Activated T-helper 2 cell treated with anti-CD3 and anti-CD28 coated beads, Interferon-gamma antibody, Interleukin-2, Interleukin-4, amounts not matched to agents 10 μg/mL and 5 μg/mL and 100 μg/mL, durations not matched to agents 14 hours and 24 hours and 36 hours (primary cell): ENCODE measurements at regions not wholly inside any gene's neighbourhood (a gene's known extent, or its start where the extent isn't known, plus 50 kb on each side); places are given as distances from the start of the nearest gene placed in this dataset.

Experiments used
- DNase-seq: peaks from one replicate; pipeline ENCODE4 v3.0.0; 2021; ENCODE audit warnings: low spot score
- H3K27ac Mint-ChIP-seq: one replicate; pipeline ENCODE4 v1.8.0; 2021; ENCODE audit warnings: mixed read lengths
- H3K27me3 Mint-ChIP-seq: one replicate; pipeline ENCODE4 v1.8.0; 2021; ENCODE audit warnings: low read depth, mixed read lengths
- H3K36me3 Mint-ChIP-seq: one replicate; pipeline ENCODE4 v1.8.0; 2021; ENCODE audit warnings: low read depth, mixed read lengths
- H3K4me1 Mint-ChIP-seq: one replicate; pipeline ENCODE4 v1.8.0; 2021; ENCODE audit warnings: low read depth, mixed read lengths
- H3K4me3 Mint-ChIP-seq: one replicate; pipeline ENCODE4 v1.8.0; 2021; ENCODE audit warnings: low read depth, mild to moderate bottlenecking, moderate library complexity, mixed read lengths
- H3K9me3 Mint-ChIP-seq: one replicate; pipeline ENCODE4 v1.8.0; 2021; ENCODE audit warnings: mixed read lengths
- intact Hi-C: fragments of 100-400 bp; cut with micrococcal nuclease; formaldehyde crosslinking; loops from one replicate; pipeline ENCODE4 v1.15.1; 2023

DNA sequence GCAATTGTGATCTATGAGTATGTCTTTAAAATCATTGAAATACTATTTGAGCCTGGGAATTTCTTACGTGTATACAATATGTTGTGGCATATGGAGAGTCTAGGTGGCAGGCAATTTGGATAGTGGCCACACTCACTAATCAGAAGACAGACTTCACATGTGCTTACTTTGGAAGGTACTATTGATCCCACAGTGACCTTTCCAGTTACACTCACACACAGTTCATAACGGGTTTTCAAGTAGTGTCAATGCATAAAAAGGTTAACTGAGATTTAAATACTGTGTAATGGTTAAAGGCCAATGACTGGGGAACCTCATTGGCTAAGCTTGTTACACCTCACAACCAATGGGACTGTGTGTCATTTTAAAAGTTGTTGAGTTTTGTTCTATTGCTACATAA, 783.2 kb downstream of the RPA4 start:
- intact Hi-C loops = no loop called here
- no peaks in the 10 kb centered on the region for H3K9me3 Mint-ChIP-seq
- H3K27me3 Mint-ChIP-seq = no peaks in the 10 kb centered on the region

DNA sequence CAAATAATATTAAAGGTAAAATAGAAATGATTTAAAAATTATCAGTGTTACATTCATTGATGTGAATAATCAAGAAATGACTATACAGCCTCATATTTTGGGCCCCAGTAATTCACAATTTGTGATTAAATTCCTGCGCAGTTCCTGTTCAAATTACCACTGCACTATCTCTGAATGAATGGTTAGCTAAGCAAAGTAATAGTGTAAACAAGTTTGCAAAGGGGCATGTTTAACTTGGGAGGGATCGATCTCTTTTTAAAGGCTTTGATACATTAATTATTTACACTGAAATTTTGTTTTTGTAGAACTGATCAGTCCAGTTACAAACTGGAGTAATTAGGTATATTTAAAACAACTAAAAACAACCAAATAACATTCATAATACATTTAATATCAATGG, 784.4 kb downstream of the RPA4 start:
- Mint-ChIP-seq H3K27me3 (no peaks in the 10 kb centered on the region), H3K4me1 (no peaks in the 10 kb centered on the region), H3K36me3 (no peaks in the 10 kb centered on the region), H3K4me3 (no peak overlapping the region), H3K9me3 (no peaks in the 10 kb centered on the region), H3K27ac (no peak overlapping the region)
- DNase-seq = no peak
- intact Hi-C loops = no loop called here

More for the DNA sequence above, 783.2 kb downstream of the RPA4 start:
- H3K27ac Mint-ChIP-seq = no peak overlapping the region
- no peaks in the 10 kb centered on the region for H3K4me1 Mint-ChIP-seq
- H3K4me3 Mint-ChIP-seq = no peak overlapping the region
- DNase-seq = no peak
- no peaks in the 10 kb centered on the region for H3K36me3 Mint-ChIP-seq

DNA sequence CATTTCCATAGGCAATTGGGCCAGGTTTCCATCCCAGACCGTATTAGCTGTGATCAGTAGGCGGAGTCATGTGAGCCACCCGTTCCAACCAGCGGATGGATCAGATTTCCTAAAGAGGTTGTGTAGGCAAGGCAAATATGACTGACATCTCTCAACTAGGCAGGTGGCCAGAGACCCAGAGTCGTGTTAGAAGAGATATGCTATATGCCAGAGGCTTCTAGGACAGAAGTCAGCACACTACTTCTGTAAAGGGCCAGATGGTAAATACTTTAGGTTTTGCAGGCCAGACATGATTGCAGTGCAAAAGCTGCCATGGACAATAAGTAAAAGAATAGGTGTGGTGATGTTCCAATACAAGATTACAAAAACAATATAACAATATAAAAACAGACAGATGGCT, 788.4 kb downstream of the RPA4 start:
- H3K27ac Mint-ChIP-seq = no peak overlapping the region
- intact Hi-C loops = no loop called here
- no peaks in the 10 kb centered on the region for H3K36me3 Mint-ChIP-seq
- no peaks in the 10 kb centered on the region for H3K4me1 Mint-ChIP-seq
- peaks cover 2% of the 10 kb centered on the region for H3K27me3 Mint-ChIP-seq
- H3K9me3 Mint-ChIP-seq = no peaks in the 10 kb centered on the region
- DNase-seq = no peak
- H3K4me3 Mint-ChIP-seq = no peak overlapping the region

DNA sequence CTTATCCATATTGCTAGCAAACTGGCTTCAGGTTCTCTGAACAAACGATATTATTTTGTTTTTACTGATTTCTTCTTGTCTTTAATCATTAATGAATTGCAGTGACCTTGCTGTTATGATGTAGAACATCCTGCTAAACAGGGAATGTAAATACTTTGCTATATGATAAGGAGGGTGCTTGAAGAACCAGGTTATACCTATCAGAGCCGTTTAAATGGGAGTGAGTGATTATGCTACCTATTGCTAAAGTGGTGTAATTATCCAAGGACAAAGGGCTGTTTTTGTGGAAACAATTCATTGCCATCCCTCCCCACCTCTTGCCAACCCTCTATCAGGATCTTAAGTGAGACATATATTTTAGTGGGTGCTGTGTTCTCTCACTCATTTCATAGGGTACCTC, 788.9 kb downstream of the RPA4 start:
- Mint-ChIP-seq H3K27ac (no peak overlapping the region), H3K27me3 (peaks cover 2% of the 10 kb centered on the region), H3K4me1 (no peaks in the 10 kb centered on the region), H3K4me3 (no peak overlapping the region), H3K36me3 (no peaks in the 10 kb centered on the region), H3K9me3 (no peaks in the 10 kb centered on the region)
- no peak for DNase-seq
- intact Hi-C loops = no loop called here

DNA sequence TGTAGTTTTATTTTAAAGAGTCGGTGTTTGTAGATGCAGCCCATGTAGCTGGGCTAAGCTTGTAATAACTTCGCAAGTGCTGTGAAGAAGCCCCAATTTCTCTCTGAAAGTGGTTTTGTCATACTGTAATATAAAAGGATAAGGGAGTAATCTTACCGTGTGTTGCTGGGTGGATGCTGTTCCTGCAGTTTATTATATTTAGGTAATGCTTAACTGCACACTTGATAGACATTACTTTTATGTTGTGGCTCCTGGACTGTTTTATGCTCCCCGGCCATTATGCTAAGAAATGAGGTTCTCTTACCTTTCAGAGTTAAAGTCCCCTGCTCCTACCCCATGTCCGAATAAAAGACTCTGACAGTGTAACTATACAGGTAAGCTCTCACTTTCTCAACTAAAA, 789.4 kb downstream of the RPA4 start:
- Mint-ChIP-seq H3K9me3 (no peaks in the 10 kb centered on the region), H3K4me1 (no peaks in the 10 kb centered on the region), H3K4me3 (no peak overlapping the region), H3K27me3 (peaks cover 2% of the 10 kb centered on the region), H3K36me3 (no peaks in the 10 kb centered on the region), H3K27ac (no peak overlapping the region)
- DNase-seq = no peak
- intact Hi-C loops = no loop called here

DNA sequence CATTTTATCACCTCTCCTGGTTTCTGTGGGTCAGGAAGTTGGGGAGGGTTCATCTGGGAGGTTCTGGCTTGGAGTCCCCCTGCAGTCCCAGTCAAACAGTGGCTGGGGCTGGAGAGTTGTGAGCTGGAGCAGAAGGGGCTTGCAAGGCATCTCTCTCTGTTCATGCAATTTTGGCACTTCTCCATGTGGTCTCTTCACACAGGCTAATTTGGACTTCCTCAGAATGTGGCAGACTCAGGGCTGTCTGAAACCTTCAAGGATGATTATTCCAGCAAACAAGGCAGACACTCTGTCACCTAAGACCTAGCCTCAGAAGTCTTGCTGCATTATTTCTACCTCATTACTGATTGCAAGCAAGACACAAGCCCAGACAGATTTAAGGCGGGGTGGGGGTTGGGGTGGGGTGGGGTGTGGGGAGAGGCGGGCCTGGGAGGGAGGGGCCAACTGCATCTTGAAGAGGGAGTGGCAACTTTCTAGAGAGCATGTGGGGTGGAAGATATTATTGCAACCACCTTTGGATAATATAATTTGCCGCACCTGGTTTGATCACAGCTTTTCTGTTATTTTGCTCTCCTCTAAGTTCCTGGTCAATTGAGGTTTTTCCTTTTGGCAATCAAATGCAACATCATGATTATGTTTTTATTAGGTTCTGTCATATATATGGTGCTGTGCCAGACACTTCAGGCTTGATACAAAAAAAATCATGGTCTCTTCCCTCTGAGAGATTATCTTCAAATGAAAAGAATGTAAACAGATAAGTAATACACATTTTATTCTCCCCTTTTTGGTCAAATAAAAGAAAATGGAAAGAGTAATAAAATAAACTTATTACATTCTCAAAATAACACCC, 799.5 kb downstream of the RPA4 start:
- Mint-ChIP-seq H3K36me3 (no peaks in the 10 kb centered on the region), H3K27ac (no peak overlapping the region), H3K27me3 (no peaks in the 10 kb centered on the region), H3K4me1 (peaks cover 2% of the 10 kb centered on the region), H3K9me3 (no peaks in the 10 kb centered on the region), H3K4me3 (no peak overlapping the region)
- no peak for DNase-seq
- intact Hi-C loops = loop anchor here (10.0 kb wide), 2 partner anchors 118 to 658 kb away; no protein-coding TSS in a partner anchor

DNA sequence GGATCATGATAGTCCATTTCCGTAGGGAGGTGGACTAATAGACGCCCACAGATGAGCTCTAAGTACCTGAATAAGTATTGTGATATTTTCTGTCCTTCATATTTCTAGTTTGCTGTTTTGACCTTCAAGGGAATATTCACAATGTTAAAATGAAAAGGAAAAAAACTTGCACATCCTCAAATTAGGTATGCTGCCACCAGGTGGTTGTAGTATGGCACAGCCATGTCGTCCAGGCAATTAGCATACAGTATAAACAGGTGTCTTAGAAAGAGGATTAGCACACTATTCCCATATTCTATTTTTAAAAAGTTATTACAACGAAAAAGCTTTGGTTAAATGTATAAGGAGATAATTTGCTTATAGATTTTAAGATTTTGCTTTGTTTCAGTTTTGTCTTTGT, 802.0 kb downstream of the RPA4 start:
- Mint-ChIP-seq H3K36me3 (no peaks in the 10 kb centered on the region), H3K27me3 (peaks cover 7% of the 10 kb centered on the region), H3K27ac (no peak overlapping the region), H3K4me1 (peaks cover 2% of the 10 kb centered on the region), H3K4me3 (no peak overlapping the region), H3K9me3 (no peaks in the 10 kb centered on the region)
- intact Hi-C loops = loop anchor here (10.0 kb wide), 2 partner anchors 121 to 661 kb away; no protein-coding TSS in a partner anchor
- no peak for DNase-seq

DNA sequence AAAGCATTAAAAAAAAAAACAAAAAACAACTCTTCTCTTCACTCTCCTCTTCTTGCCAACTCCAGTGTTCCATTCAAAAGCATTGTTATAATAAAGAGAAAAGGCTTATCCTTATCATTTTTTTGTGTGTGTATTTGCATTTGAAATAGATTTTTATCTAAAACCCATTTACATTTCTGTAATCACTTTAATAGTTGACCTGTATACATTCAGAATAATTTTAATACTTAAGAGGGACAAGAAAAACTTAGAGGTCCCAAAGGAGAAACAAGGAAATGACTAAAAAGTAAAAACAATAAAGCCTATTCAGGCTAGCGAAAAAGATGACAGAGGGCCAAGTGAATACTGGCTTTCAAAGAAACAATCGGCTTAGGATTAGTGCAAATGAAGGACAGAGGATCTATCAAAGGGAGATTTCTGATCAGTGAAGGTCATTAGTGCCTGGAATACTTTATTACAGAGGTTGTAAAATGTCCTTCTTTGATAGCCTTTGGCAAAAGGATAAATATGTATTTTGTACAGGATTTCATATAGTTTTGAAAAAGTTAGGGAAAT, 808.3 kb downstream of the RPA4 start:
- no peak for DNase-seq
- peaks cover 12% of the 10 kb centered on the region for H3K27me3 Mint-ChIP-seq
- H3K27ac Mint-ChIP-seq = no peak overlapping the region
- no peaks in the 10 kb centered on the region for H3K36me3 Mint-ChIP-seq
- no peaks in the 10 kb centered on the region for H3K9me3 Mint-ChIP-seq
- intact Hi-C loops = no loop called here
- H3K4me1 Mint-ChIP-seq = no peaks in the 10 kb centered on the region
- H3K4me3 Mint-ChIP-seq = no peak overlapping the region

DNA sequence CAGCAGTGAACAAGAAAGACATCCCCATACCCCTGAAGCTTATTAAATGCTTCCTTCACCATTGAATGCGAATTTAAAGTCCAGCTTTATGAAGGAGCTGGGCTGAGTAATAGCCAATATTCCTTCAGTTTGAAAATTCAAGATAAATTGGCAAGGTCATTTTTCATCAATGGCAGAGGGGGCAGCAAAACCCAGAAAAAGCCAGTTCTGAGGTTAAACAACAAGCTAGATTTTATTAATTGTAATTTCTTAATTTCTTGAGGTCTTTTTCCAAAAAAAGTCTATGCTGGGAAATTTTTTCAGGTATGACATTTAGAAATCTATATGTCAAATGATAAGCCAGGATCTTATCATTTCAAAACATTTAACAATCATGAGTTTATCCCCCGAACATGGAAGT, 808.9 kb downstream of the RPA4 start:
- intact Hi-C loops = no loop called here

DNA sequence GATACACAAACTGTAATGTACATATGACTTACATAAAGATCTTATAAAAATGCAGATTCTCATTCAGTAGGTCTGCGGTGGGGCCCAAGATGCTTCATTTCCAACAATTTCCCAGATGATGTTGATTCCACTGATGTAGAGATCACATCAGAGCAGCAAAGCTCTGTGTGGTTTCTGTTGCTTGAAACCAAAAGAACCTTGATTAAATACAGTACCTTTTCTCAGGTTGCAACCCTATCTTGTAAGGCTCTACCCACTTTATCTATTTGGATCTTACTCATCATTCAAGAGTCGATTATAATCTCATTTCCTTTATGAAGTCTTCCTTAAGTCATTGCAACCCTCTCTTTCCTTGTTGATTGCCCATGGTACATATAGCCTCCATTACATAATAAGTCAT, 816.8 kb downstream of the RPA4 start:
- no peak overlapping the region for H3K4me3 Mint-ChIP-seq
- no peak overlapping the region for H3K27ac Mint-ChIP-seq
- intact Hi-C loops = no loop called here
- no peaks in the 10 kb centered on the region for H3K36me3 Mint-ChIP-seq
- no peak for DNase-seq
- peaks cover 5% of the 10 kb centered on the region for H3K4me1 Mint-ChIP-seq
- no peaks in the 10 kb centered on the region for H3K27me3 Mint-ChIP-seq
- H3K9me3 Mint-ChIP-seq = no peaks in the 10 kb centered on the region

More for the DNA sequence above, 808.9 kb downstream of the RPA4 start:
- H3K9me3 Mint-ChIP-seq = no peaks in the 10 kb centered on the region
- no peaks in the 10 kb centered on the region for H3K4me1 Mint-ChIP-seq
- H3K36me3 Mint-ChIP-seq = no peaks in the 10 kb centered on the region
- no peak overlapping the region for H3K4me3 Mint-ChIP-seq
- H3K27me3 Mint-ChIP-seq = peaks cover 12% of the 10 kb centered on the region
- H3K27ac Mint-ChIP-seq = no peak overlapping the region
- no peak for DNase-seq

DNA sequence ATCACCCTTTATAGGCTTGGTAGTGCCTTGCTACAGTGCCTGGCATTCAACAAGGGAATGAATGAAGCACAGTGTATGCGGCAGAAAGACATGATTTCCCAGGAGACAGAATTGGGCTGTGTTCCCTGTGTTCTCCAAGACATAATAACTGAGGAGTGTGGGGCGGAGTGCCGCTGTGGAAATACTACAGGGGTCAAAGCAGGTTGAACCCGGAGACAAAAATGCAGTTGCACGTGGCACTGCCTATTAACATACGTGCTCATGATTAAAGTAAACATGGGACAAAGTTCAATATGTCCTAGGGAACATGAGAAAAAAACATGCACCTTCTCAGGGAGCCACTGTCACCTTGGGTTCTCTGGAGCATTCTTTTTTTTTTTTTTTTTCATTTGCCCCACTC, 820.8 kb downstream of the RPA4 start:
- DNase-seq = no peak
- Mint-ChIP-seq H3K36me3 (no peaks in the 10 kb centered on the region), H3K27me3 (no peaks in the 10 kb centered on the region), H3K27ac (no peak overlapping the region), H3K4me1 (peaks cover 5% of the 10 kb centered on the region), H3K4me3 (no peak overlapping the region), H3K9me3 (no peaks in the 10 kb centered on the region)
- intact Hi-C loops = no loop called here

DNA sequence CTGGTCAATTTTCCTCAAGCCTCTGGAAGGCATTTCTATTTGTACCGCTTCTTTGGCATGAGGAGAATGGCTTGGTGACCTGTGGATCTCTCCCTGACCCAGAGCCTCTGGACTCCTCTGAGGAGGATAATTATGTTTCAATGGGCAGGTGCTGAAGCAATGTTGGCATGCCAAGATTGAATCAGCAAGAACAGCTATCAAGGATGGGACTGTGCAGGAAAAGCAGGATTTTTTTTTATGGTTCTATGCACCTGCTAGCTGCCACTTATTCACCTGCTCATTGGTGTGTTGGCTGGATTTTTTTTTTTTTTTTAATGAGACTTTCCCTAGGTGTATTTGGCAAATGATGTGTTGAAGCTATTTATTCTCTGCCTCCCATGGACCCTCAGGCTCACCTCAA, 821.2 kb downstream of the RPA4 start:
- Mint-ChIP-seq H3K4me1 (peaks cover 5% of the 10 kb centered on the region), H3K27ac (no peak overlapping the region), H3K27me3 (no peaks in the 10 kb centered on the region), H3K9me3 (no peaks in the 10 kb centered on the region), H3K36me3 (no peaks in the 10 kb centered on the region), H3K4me3 (no peak overlapping the region)
- intact Hi-C loops = no loop called here
- DNase-seq = no peak

DNA sequence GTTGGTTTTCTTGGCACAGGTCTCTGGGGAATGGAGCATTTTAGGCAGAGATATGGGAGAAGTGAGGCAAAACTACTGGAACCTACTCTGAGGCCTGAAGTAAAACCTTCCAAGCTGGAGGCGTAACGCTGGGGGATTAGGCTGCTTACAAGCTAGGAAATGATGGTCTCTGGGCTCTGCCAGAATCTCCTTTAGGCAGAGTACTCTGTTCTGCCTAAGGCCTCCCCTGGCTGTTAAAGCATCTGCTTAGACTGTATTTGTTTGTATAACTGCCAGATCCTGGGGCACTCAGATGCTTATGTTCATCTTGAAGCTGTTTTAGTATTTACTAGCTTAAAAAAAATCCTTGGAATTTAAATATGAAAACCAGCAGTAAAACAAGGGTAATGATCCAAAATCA, 822.2 kb downstream of the RPA4 start:
- no peaks in the 10 kb centered on the region for H3K9me3 Mint-ChIP-seq
- intact Hi-C loops = no loop called here
- H3K36me3 Mint-ChIP-seq = no peaks in the 10 kb centered on the region
- no peak overlapping the region for H3K27ac Mint-ChIP-seq
- H3K27me3 Mint-ChIP-seq = peaks cover 2% of the 10 kb centered on the region
- DNase-seq = no peak
- H3K4me1 Mint-ChIP-seq = no peaks in the 10 kb centered on the region
- no peak overlapping the region for H3K4me3 Mint-ChIP-seq
